H1 (cell line): ENCODE measurements at regions not wholly inside any gene's neighbourhood (a gene's known extent, or its start where the extent isn't known, plus 50 kb on each side); places are given as distances from the start of the nearest gene placed in this dataset.

Experiments used
- CTCF ChIA-PET: fragments of 300-600 bp; sonication (Branson Sonifier 250); formaldehyde crosslinking; loops from one replicate; lab custom pipeline; 2021; ENCODE audit not compliant: partially characterized antibody; lab: Charles Lee
- POLR2A ChIA-PET: fragments of 300-600 bp; sonication (Branson Sonifier 250); formaldehyde crosslinking; loops from one replicate; lab custom pipeline; 2021; ENCODE audit warnings: inconsistent platforms; ENCODE audit not compliant: partially characterized antibody; lab: Charles Lee
- DNase-seq, 2 experiments: peaks; one replicate each; pipeline versions ENCODE4 v3.0.0 to v3.0.0-alpha.2; 2010 to 2022; ENCODE audit warnings: low spot score in 2 of 2, low read depth in 1 of 2, mixed read lengths in 1 of 2
- FAIRE-seq: peaks from 2 replicates; lab custom pipeline; 2011; peaks lifted over from hg19 to GRCh38; lab: Jason Lieb, UNC
- H2AFZ ChIP-seq: 2 replicates; pipeline ENCODE4 v1.8.1; 2012; ENCODE audit warnings: low read length, inconsistent platforms
- H2AK5ac ChIP-seq: 2 replicates; pipeline ENCODE4 v1.6.1; 2013; ENCODE audit warnings: low read depth, low read length
- H2BK120ac ChIP-seq: replicated peaks from 2 replicates; pipeline ENCODE3; 2013; ENCODE audit warnings: low read depth, low read length, inconsistent platforms
- H2BK12ac ChIP-seq: 2 replicates; pipeline ENCODE4 v1.6.1; 2013; ENCODE audit warnings: low read depth, low read length
- H2BK15ac ChIP-seq: 2 replicates; pipeline ENCODE4 v1.6.1; 2013; ENCODE audit warnings: low read length
- H2BK20ac ChIP-seq: 2 replicates; pipeline ENCODE4 v1.6.1; 2013; ENCODE audit warnings: low read length
- H2BK5ac ChIP-seq: 2 replicates; pipeline ENCODE4 v1.6.1; 2013; ENCODE audit warnings: low read depth, low read length
- H3K14ac ChIP-seq: 2 replicates; pipeline ENCODE4 v1.6.1; 2013; ENCODE audit warnings: inconsistent platforms; ENCODE audit not compliant: insufficient read length
- H3K18ac ChIP-seq: 2 replicates; pipeline ENCODE4 v1.6.1; 2013; ENCODE audit warnings: low read length; ENCODE audit errors: extremely low read depth
- H3K23ac ChIP-seq: 2 replicates; pipeline ENCODE4 v1.6.1; 2013; ENCODE audit warnings: inconsistent platforms; ENCODE audit not compliant: insufficient read length
- H3K23me2 ChIP-seq: 2 replicates; pipeline ENCODE4 v1.6.1; 2013; ENCODE audit warnings: low read depth, low read length
- H3K27ac ChIP-seq: 2 replicates; pipeline ENCODE4 v1.6.1; 2011; ENCODE audit warnings: low read depth, low read length, inconsistent platforms
- H3K27me3 ChIP-seq, 4 experiments: replicated peaks in 1 of 4; 1 replicate in 1 of 4; 2 replicates in 3 of 4; pipeline versions ENCODE4 v1.6.1 to v1.8.1; 2011 to 2013; ENCODE audit warnings: low read length in 3 of 4, mild to moderate bottlenecking in 3 of 4, inconsistent platforms in 2 of 4, mixed read lengths in 2 of 4, moderate library complexity in 1 of 4; ENCODE audit not compliant: control insufficient read depth in 3 of 4, insufficient read depth in 3 of 4; ENCODE audit errors: extremely low read depth in 1 of 4
- H3K36me3 ChIP-seq, 4 experiments: 2 replicates each; pipeline versions ENCODE4 v1.6.1 to v1.8.1; 2011 to 2013; ENCODE audit warnings: mild to moderate bottlenecking in 4 of 4, low read length in 3 of 4, moderate library complexity in 2 of 4, control low read depth in 1 of 4, inconsistent platforms in 1 of 4; ENCODE audit not compliant: insufficient read depth in 4 of 4, control insufficient read depth in 2 of 4
- H3K4ac ChIP-seq: replicated peaks from 2 replicates; pipeline ENCODE3; 2013; ENCODE audit warnings: low read length, low read depth, mixed read lengths, inconsistent platforms; ENCODE audit not compliant: insufficient read length
- H3K4me1 ChIP-seq, 4 experiments: replicated peaks in 1 of 4; 1 replicate in 1 of 4; 2 replicates in 3 of 4; pipeline versions ENCODE4 v1.6.1 to v1.8.1; 2011 to 2013; ENCODE audit warnings: low read length in 3 of 4, inconsistent platforms in 2 of 4, mixed read lengths in 1 of 4; ENCODE audit not compliant: insufficient read depth in 4 of 4, control insufficient read depth in 3 of 4
- H3K4me2 ChIP-seq, 2 experiments: 2 replicates each; pipeline versions ENCODE4 v1.6.1 to v1.8.1; 2011 to 2013; ENCODE audit warnings: low read depth in 2 of 2, low read length in 2 of 2, control low read depth in 1 of 2, inconsistent platforms in 1 of 2, mild to moderate bottlenecking in 1 of 2; ENCODE audit not compliant: insufficient read depth in 1 of 2
- H3K4me3 ChIP-seq, 4 experiments: fragments of 200-600, 300-600 bp in 1 of 4; sonication (generic), shearing (Covaris generic), sonication (Bioruptor Twin) in 1 of 4; 2 replicates each; pipeline versions ENCODE4 v1.5.1 to v1.8.1; 2011 to 2016; ENCODE audit warnings: low read length in 4 of 4, low read depth in 3 of 4, control low read depth in 2 of 4, inconsistent platforms in 2 of 4, mild to moderate bottlenecking in 2 of 4, mixed read lengths in 1 of 4, moderate library complexity in 1 of 4; ENCODE audit not compliant: insufficient read depth in 2 of 4; ENCODE audit errors: extremely low read depth in 1 of 4
- H3K56ac ChIP-seq: replicated peaks from 2 replicates; pipeline ENCODE3; 2013; ENCODE audit warnings: low read depth, mild to moderate bottlenecking, mixed read lengths, low read length, inconsistent platforms; ENCODE audit not compliant: insufficient read length
- H3K79me1 ChIP-seq: 2 replicates; pipeline ENCODE4 v1.6.1; 2013; ENCODE audit warnings: low read depth, low read length, control low read depth
- H3K79me2 ChIP-seq, 2 experiments: 2 replicates each; pipeline versions ENCODE4 v1.6.1 to v1.8.1; 2012 to 2013; ENCODE audit warnings: low read length in 2 of 2, mild to moderate bottlenecking in 2 of 2, inconsistent platforms in 1 of 2; ENCODE audit not compliant: insufficient read depth in 2 of 2, control insufficient read depth in 1 of 2
- H3K9ac ChIP-seq, 4 experiments: replicated peaks in 1 of 4; 1 replicate in 1 of 4; 2 replicates in 3 of 4; pipeline versions ENCODE4 v1.6.1 to v1.8.1; 2011 to 2013; ENCODE audit warnings: low read depth in 3 of 4, low read length in 3 of 4, control low read depth in 2 of 4, mild to moderate bottlenecking in 2 of 4, moderate library complexity in 2 of 4, inconsistent platforms in 1 of 4; ENCODE audit errors: extremely low read depth in 1 of 4
- H3K9me3 ChIP-seq, 2 experiments: 2 replicates each; pipeline versions ENCODE4 v1.6.1 to v1.8.1; 2012 to 2013; ENCODE audit warnings: mild to moderate bottlenecking in 2 of 2, moderate library complexity in 2 of 2, control low read depth in 1 of 2, inconsistent platforms in 1 of 2, low read depth in 1 of 2, low read length in 1 of 2, mixed read lengths in 1 of 2; ENCODE audit not compliant: insufficient read depth in 2 of 2
- H4K20me1 ChIP-seq, 2 experiments: replicated peaks in 1 of 2; 2 replicates each; pipeline versions ENCODE3 to v1.8.1; 2011 to 2013; ENCODE audit warnings: inconsistent platforms in 2 of 2, low read length in 2 of 2, mild to moderate bottlenecking in 1 of 2; ENCODE audit not compliant: insufficient read depth in 2 of 2, control insufficient read depth in 1 of 2
- H4K5ac ChIP-seq: 2 replicates; pipeline ENCODE4 v1.6.1; 2013; ENCODE audit warnings: low read length, low read depth, mixed read lengths, inconsistent platforms; ENCODE audit not compliant: insufficient read length
- H4K8ac ChIP-seq: 2 replicates; pipeline ENCODE4 v1.8.0; 2013; ENCODE audit warnings: mild to moderate bottlenecking, moderate library complexity, low read length, inconsistent platforms; ENCODE audit not compliant: insufficient read depth; ENCODE audit errors: extremely low read depth
- H4K91ac ChIP-seq: replicated peaks from 2 replicates; pipeline ENCODE3; 2013; ENCODE audit warnings: low read length, mixed read lengths, inconsistent platforms; ENCODE audit not compliant: insufficient read length
- CREB1 ChIP-seq: IDR thresholded peaks from 2 replicates; pipeline ENCODE4 v1.6.1; 2012; ENCODE audit warnings: inconsistent platforms
- WGBS, 2 experiments: shearing (Covaris generic) in 1 of 2; methylation state at CpG; one replicate each; pipeline versions ENCODE4 v1.1.6 to v1.1.7; 2013 to 2015; ENCODE audit warnings: low lambda C conversion rate in 2 of 2, mixed read lengths in 2 of 2, inconsistent platforms in 1 of 2, low coverage in 1 of 2, missing lambda C conversion rate in 1 of 2; ENCODE audit not compliant: insufficient replicate concordance in 2 of 2, insufficient coverage in 1 of 2, insufficient read length in 1 of 2; ENCODE audit errors: extremely low coverage in 1 of 2, missing lambda C conversion rate in 1 of 2; 5-methylcytosine and 5-hydroxymethylcytosine counted together

GRCh38 chr2:52794581-52794980 is 973.0 kb upstream of the CHAC2 start:
- FAIRE-seq (no peak), DNase-seq (no peak)
- H3K23me2 ChIP-seq = no peaks in the 10 kb centered on the region
- no peak for TF ChIP-seq CREB1
- no peak overlapping the region for H2BK15ac ChIP-seq
- ChIA-PET CTCF (no interaction called here), POLR2A (no interaction called here)
- H3K23ac ChIP-seq = no peak overlapping the region
- no peak overlapping the region for H3K14ac ChIP-seq
- H3K4me3 ChIP-seq = no peak overlapping the region
- no peak overlapping the region for H2AK5ac ChIP-seq
- H4K8ac ChIP-seq = no peak overlapping the region
- no peak overlapping the region for H2BK5ac ChIP-seq
- H2BK12ac ChIP-seq = no peak overlapping the region
- no peak overlapping the region for H3K9ac ChIP-seq
- no peak overlapping the region for H3K18ac ChIP-seq
- H4K20me1 ChIP-seq = no peaks in the 10 kb centered on the region
- H3K4ac ChIP-seq = no peak overlapping the region
- no peak overlapping the region for H4K5ac ChIP-seq
- H3K36me3 ChIP-seq = no peaks in the 10 kb centered on the region
- H3K4me2 ChIP-seq = no peak overlapping the region
- H2BK120ac ChIP-seq = no peak overlapping the region
- no peak overlapping the region for H4K91ac ChIP-seq
- 83% methylated on average over 2 of the region's 2 CpGs; no CpG with 5 or more reads in 1 of the 2 experiments for WGBS, 2 experiments
- 0 out of 7 replicates have a peak, but pooled peaks cover 0 to 2% (median 0%) of the 10 kb centered on the region in 4 experiments for H3K4me1 ChIP-seq
- H3K79me2 ChIP-seq = no peaks in the 10 kb centered on the region
- no peak overlapping the region for H2AFZ ChIP-seq
- H3K27me3 ChIP-seq = no peaks in the 10 kb centered on the region
- no peak overlapping the region for H2BK20ac ChIP-seq
- no peak overlapping the region for H3K27ac ChIP-seq
- no peaks in the 10 kb centered on the region for H3K9me3 ChIP-seq
- no peaks in the 10 kb centered on the region for H3K79me1 ChIP-seq
- H3K56ac ChIP-seq = no peak overlapping the region
